ENCODE measurements at regions not wholly inside any gene's neighbourhood (a gene's known extent, or its start where the extent isn't known, plus 50 kb on each side); places are given as distances from the start of the nearest gene placed in this dataset.

DNA sequence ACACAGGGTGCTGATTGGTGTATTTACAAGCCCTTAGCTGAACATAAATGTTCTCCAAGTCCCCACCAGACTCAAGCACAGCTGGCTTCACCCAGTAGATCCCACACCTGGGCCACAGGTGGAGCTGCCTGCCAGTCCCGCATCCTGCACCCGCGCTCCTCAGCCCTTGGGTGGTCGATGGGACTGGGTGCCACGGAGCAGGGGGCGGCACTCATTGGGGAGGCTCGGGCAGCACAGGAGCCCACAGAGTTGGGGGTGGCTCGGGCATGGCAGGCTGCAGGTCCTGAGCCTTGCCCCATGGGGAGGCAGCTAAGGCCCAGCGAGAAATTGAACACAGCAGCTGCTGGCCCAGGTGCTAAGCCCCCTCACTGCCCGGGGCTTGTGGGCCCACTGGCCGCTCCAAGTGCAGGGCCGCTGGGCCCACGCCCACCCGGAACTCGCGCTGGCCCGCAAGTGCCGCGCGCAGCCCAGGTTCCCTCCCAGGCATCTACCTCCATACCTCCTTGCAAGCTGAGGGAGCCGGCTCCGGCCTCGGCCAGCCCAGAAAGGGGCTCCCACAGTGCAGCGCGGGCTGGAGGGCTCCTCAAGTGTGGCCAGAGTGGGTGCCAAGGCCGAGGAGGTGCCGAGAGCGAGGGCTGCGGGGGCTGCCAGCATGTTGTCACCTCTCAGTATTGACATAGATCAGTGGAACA lies 442.7 kb downstream of the OCA2 start:
- TF ChIP-seq, protein P1, sequence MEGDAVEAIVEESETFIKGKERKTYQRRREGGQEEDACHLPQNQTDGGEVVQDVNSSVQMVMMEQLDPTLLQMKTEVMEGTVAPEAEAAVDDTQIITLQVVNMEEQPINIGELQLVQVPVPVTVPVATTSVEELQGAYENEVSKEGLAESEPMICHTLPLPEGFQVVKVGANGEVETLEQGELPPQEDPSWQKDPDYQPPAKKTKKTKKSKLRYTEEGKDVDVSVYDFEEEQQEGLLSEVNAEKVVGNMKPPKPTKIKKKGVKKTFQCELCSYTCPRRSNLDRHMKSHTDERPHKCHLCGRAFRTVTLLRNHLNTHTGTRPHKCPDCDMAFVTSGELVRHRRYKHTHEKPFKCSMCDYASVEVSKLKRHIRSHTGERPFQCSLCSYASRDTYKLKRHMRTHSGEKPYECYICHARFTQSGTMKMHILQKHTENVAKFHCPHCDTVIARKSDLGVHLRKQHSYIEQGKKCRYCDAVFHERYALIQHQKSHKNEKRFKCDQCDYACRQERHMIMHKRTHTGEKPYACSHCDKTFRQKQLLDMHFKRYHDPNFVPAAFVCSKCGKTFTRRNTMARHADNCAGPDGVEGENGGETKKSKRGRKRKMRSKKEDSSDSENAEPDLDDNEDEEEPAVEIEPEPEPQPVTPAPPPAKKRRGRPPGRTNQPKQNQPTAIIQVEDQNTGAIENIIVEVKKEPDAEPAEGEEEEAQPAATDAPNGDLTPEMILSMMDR (IDR thresholded peaks at IDR 0.05): no peak
- H3K9me3 Mint-ChIP-seq (ENCODE audit: low read depth): peaks cover under 1% of the 10 kb centered on the region

DNA sequence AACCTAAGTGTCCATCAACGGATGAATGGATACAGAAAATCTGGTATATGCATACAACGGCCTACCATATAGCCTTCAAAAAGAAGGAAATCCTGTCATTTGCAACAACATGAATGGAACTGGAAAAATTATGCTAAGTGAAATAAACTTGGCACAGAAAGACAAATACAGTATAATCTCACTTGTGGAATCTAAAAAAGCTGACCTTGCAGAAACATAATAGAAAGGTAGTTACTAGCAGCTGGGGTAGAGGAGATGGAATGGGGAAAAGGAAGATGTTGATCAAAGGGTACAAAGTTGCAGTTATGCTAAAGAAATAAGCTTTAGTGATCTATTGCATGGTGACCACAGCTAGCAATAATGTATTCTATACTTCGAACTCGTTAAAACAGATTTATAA lies 444.1 kb downstream of the OCA2 start:
- TF ChIP-seq, protein P1 (IDR thresholded peaks at IDR 0.05): no peak
- no peak overlapping the region for H3K27ac Mint-ChIP-seq (ENCODE audit: unreplicated experiment)
- H3K27me3 Mint-ChIP-seq (ENCODE audit: low read depth): no peaks in the 10 kb centered on the region

More for the DNA sequence above, 442.7 kb downstream of the OCA2 start:
- Mint-ChIP-seq H3K36me3 (ENCODE audit: low read depth) (no peaks in the 10 kb centered on the region), H3K4me3 (ENCODE audit: unreplicated experiment) (no peak overlapping the region), H3K27ac (ENCODE audit: unreplicated experiment) (no peak overlapping the region), H3K27me3 (ENCODE audit: low read depth) (no peaks in the 10 kb centered on the region), H3K4me1 (ENCODE audit: low read depth) (peaks cover 6% of the 10 kb centered on the region)
- no peak for DNase-seq (ENCODE audit: low spot score)

DNA sequence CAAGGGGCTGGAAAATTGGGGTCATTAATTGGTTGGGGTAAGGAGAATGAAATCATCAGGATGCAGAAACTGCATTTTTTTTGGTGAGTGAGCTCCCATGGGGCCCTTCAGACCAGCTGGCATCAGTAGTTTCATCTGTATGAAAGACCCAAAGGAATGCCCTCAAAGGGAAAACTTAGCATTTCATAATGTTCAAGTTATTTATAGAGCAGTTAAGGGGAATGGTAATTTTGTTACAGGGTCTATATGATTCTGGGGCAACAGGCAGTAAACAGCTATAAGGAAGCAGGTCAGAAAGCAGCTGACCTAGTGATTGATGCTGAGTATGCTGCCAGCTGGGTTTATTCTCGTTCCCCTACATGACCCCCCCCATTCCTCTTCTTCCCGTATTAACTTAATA lies 448.9 kb downstream of the OCA2 start:
- H3K4me1 Mint-ChIP-seq (ENCODE audit: low read depth): no peaks in the 10 kb centered on the region
- H3K27ac Mint-ChIP-seq (ENCODE audit: unreplicated experiment): no peak overlapping the region
- TF ChIP-seq, protein P1 (IDR thresholded peaks at IDR 0.05): no peak
- DNase-seq (ENCODE audit: low spot score): no peak
- H3K9me3 Mint-ChIP-seq (ENCODE audit: low read depth): peaks cover 4% of the 10 kb centered on the region
- H3K36me3 Mint-ChIP-seq (ENCODE audit: low read depth): no peaks in the 10 kb centered on the region
- H3K27me3 Mint-ChIP-seq (ENCODE audit: low read depth): no peaks in the 10 kb centered on the region
- H3K4me3 Mint-ChIP-seq (ENCODE audit: unreplicated experiment): no peak overlapping the region

More for the DNA sequence above, 444.1 kb downstream of the OCA2 start:
- H3K9me3 Mint-ChIP-seq (ENCODE audit: low read depth): peaks cover under 1% of the 10 kb centered on the region
- no peak overlapping the region for H3K4me3 Mint-ChIP-seq (ENCODE audit: unreplicated experiment)
- DNase-seq (ENCODE audit: low spot score): no peak
- H3K4me1 Mint-ChIP-seq (ENCODE audit: low read depth): no peaks in the 10 kb centered on the region
- no peaks in the 10 kb centered on the region for H3K36me3 Mint-ChIP-seq (ENCODE audit: low read depth)

DNA sequence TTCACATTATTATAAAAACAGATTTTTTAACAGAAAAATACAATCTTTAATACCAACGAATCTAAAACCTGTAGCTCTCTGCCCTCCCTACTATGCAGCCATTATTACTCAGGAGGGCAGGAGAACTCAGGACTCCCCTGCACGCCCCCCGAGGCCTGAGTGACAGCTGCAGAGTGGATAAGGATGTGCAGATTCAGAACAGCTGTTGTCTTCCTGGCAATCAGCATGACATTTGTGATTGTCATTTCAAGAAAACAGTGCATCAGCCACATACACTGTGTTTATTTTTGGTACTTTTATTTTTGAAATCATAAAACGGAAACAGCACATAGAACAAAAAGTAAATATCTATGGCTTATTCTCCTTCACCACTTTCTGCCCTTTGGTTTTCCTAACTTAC lies 450.8 kb downstream of the OCA2 start:
- Mint-ChIP-seq H3K27me3 (ENCODE audit: low read depth) (no peaks in the 10 kb centered on the region), H3K9me3 (ENCODE audit: low read depth) (peaks cover 15% of the 10 kb centered on the region), H3K36me3 (ENCODE audit: low read depth) (peaks cover under 1% of the 10 kb centered on the region), H3K27ac (ENCODE audit: unreplicated experiment) (no peak overlapping the region), H3K4me3 (ENCODE audit: unreplicated experiment) (no peak overlapping the region), H3K4me1 (ENCODE audit: low read depth) (no peaks in the 10 kb centered on the region)
- TF ChIP-seq, protein P1 (IDR thresholded peaks at IDR 0.05): no peak
- no peak for DNase-seq (ENCODE audit: low spot score)

DNA sequence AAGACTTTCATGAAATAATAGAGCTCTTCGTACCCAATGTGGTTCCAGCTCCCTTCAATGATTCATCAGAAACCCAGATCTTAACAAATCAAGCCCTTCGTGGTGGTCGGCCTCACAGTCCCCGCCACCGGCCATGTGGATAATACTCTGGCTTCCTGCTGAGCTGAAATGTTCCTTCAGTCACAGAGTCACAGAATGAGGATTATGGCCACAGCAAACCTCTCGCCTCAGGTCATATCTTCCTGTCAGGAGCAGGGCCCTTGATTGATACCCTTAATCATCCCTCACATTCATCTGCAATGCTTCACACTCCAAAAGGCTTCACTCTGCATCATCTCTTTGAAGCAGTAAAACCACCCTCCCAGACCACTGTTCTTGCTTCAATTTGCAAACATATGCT lies 452.6 kb downstream of the OCA2 start:
- Mint-ChIP-seq H3K4me1 (ENCODE audit: low read depth) (no peaks in the 10 kb centered on the region), H3K36me3 (ENCODE audit: low read depth) (peaks cover 1% of the 10 kb centered on the region), H3K4me3 (ENCODE audit: unreplicated experiment) (no peak overlapping the region), H3K27me3 (ENCODE audit: low read depth) (no peaks in the 10 kb centered on the region), H3K9me3 (ENCODE audit: low read depth) (peaks cover 33% of the 10 kb centered on the region), H3K27ac (ENCODE audit: unreplicated experiment) (no peak overlapping the region)
- TF ChIP-seq, protein P1 (IDR thresholded peaks at IDR 0.05): no peak
- DNase-seq (ENCODE audit: low spot score): no peak

All from chondrocyte (in vitro differentiated cells).